ENCODE measurements at regions not wholly inside any gene's neighbourhood (a gene's known extent, or its start where the extent isn't known, plus 50 kb on each side); places are given as distances from the start of the nearest gene placed in this dataset.

- TF ChIP-seq CTCF (IDR thresholded peaks at IDR 0.05; ENCODE audit: poor library complexity, severe bottlenecking) = no peak
- peak; percentile 49 for TF ChIP-seq POLR2AphosphoS5 (IDR thresholded peaks at IDR 0.05)
- TF ChIP-seq EZH2 (IDR thresholded peaks at IDR 0.05; ENCODE audit: borderline replicate concordance, insufficient read depth, low read length, poor library complexity, severe bottlenecking) = no peak
- TF ChIP-seq MXI1 (conservative IDR thresholded peaks at IDR 0.05; ENCODE audit: poor library complexity, severe bottlenecking) = peak; percentile 17
- peak; percentile 40 for TF ChIP-seq RAD21 (conservative IDR thresholded peaks at IDR 0.05)
- TF ChIP-seq SMC3 (conservative IDR thresholded peaks at IDR 0.05; ENCODE audit: poor library complexity) = no peak
Observed at GRCh38 chr9:106066940-106067524, 372.7 kb downstream of the TMEM38B start.

Data from neural cell (in vitro differentiated cells).